GM19328 (cell line): ENCODE measurements at regions not wholly inside any gene's neighbourhood (a gene's known extent, or its start where the extent isn't known, plus 50 kb on each side); places are given as distances from the start of the nearest gene placed in this dataset.

Experiments
- ATAC-seq: cut with Tn5 transposase; IDR thresholded peaks from one replicate; pipeline ENCODE4 v1.9.1; 2021; ENCODE audit warnings: mild to moderate bottlenecking, moderate library complexity; ENCODE audit not compliant: unreplicated experiment

- ATAC-seq: no peak
Observed at GRCh38 chr5:74361406-74362358, 278.8 kb downstream of the ENC1 start.

GRCh38 chr5:74360535-74361210 lies 279.9 kb downstream of the ENC1 start:
- no peak for ATAC-seq

- no peak for ATAC-seq
Observed at GRCh38 chr5:74357827-74358226, 282.7 kb downstream of the ENC1 start.

GRCh38 chr5:74356009-74356695 lies 284.4 kb downstream of the ENC1 start:
- no peak for ATAC-seq

GRCh38 chr5:74355041-74355824 lies 285.3 kb downstream of the ENC1 start:
- no peak for ATAC-seq

GRCh38 chr5:74352256-74352655 lies 288.3 kb downstream of the ENC1 start:
- no peak for ATAC-seq

- no peak for ATAC-seq
Observed at GRCh38 chr5:74342948-74343682, 297.4 kb downstream of the ENC1 start.

GRCh38 chr5:74342182-74342581 lies 298.3 kb downstream of the ENC1 start:
- ATAC-seq: no peak

GRCh38 chr5:74341221-74341620 lies 299.3 kb downstream of the ENC1 start:
- ATAC-seq: no peak

GRCh38 chr5:74340476-74340875 lies 300.1 kb downstream of the ENC1 start:
- ATAC-seq: no peak

GRCh38 chr5:74337984-74338310 lies 302.6 kb downstream of the ENC1 start:
- no peak for ATAC-seq

GRCh38 chr5:74337254-74337983 lies 303.1 kb downstream of the ENC1 start:
- ATAC-seq: no peak

GRCh38 chr5:74336297-74336696 lies 304.2 kb downstream of the ENC1 start:
- no peak for ATAC-seq

GRCh38 chr5:74334762-74335384 lies 305.7 kb downstream of the ENC1 start:
- ATAC-seq: no peak

- ATAC-seq: no peak
Observed at GRCh38 chr5:74334062-74334761, 306.3 kb downstream of the ENC1 start.

GRCh38 chr5:74333430-74333829 lies 307.1 kb downstream of the ENC1 start:
- no peak for ATAC-seq

GRCh38 chr5:74332682-74333081 lies 307.8 kb downstream of the ENC1 start:
- no peak for ATAC-seq

GRCh38 chr5:74332006-74332405 lies 308.5 kb downstream of the ENC1 start:
- no peak for ATAC-seq
